MM.1S (cell line): ENCODE measurements at regions not wholly inside any gene's neighbourhood (a gene's known extent, or its start where the extent isn't known, plus 50 kb on each side); places are given as distances from the start of the nearest gene placed in this dataset.

Experiments used
- CTCF ChIP-seq: fragments of 300-600 bp; sonication (generic); IDR thresholded peaks from 2 replicates; pipeline ENCODE4 v1.5.1; 2016; ENCODE audit warnings: antibody characterized with exemption, low read length, mixed read lengths
- EZH2 ChIP-seq: fragments of 300-600 bp; sonication (generic); optimal IDR thresholded peaks from 2 replicates; pipeline ENCODE3; 2017; ENCODE audit warnings: low read depth, mild to moderate bottlenecking, antibody characterized with exemption, low read length, mixed read lengths
- EZH2phosphoT487 ChIP-seq: fragments of 300-600 bp; sonication (generic); IDR thresholded peaks from 2 replicates; pipeline ENCODE4 v1.6.1; 2018; ENCODE audit warnings: antibody characterized with exemption, low read length

GRCh38 chr15:29913528-29914135 is 91.4 kb upstream of the TJP1 start:
- TF ChIP-seq CTCF (no peak), EZH2phosphoT487 (no peak), EZH2 (no peak)
